Heart left ventricle (tissue), 16 donors: ENCODE measurements at regions not wholly inside any gene's neighbourhood (a gene's known extent, or its start where the extent isn't known, plus 50 kb on each side); places are given as distances from the start of the nearest gene placed in this dataset.

Experiments used
- ATAC-seq, 4 donors: fragments of 200-7000 bp; cut with Tn5 transposase; one replicate each; pipeline ENCODE4 v1.9.1; 2020 to 2022; ENCODE audit warnings: moderate library complexity in 4 of 4, mild to moderate bottlenecking in 3 of 4, moderate number of reproducible peaks in 1 of 4
- DNase-seq, 5 donors: peaks; one replicate each; pipeline ENCODE4 v3.0.0-alpha.2; 2020
- H3K27ac ChIP-seq, 12 donors: fragments of 200-600 bp; sonication (generic) in 4 of 12; one replicate each; pipeline versions ENCODE4 v1.5.0 to v1.8.0; 2016 to 2022; ENCODE audit warnings: mild to moderate bottlenecking in 2 of 12
- H3K27me3 ChIP-seq, 9 donors: fragments of 200-600 bp; sonication (generic) in 2 of 9; one replicate each; pipeline versions ENCODE4 v1.5.1 to v1.8.0; 2016 to 2022; ENCODE audit warnings: mild to moderate bottlenecking in 3 of 9
- H3K36me3 ChIP-seq, 9 donors: fragments of 200-600 bp; sonication (generic) in 2 of 9; one replicate each; pipeline versions ENCODE4 v1.5.0 to v1.8.0; 2018 to 2022; ENCODE audit warnings: mild to moderate bottlenecking in 2 of 9
- H3K4me1 ChIP-seq, 12 donors: fragments of 200-600 bp; sonication (generic) in 4 of 12; one replicate each; pipeline versions ENCODE4 v1.5.0 to v1.8.0; 2016 to 2022; ENCODE audit warnings: mild to moderate bottlenecking in 3 of 12
- H3K4me3 ChIP-seq, 12 donors: fragments of 200-600 bp; sonication (generic) in 4 of 12; one replicate each; pipeline versions ENCODE4 v1.5.0 to v1.8.0; 2017 to 2022; ENCODE audit warnings: mild to moderate bottlenecking in 9 of 12, moderate library complexity in 4 of 12
- H3K9me3 ChIP-seq, 12 donors: fragments of 200-600 bp; sonication (generic) in 4 of 12; one replicate each; pipeline versions ENCODE4 v1.5.0 to v1.8.0; 2016 to 2022; ENCODE audit warnings: mild to moderate bottlenecking in 1 of 12
- POLR2A ChIP-seq, 2 donors: fragments of 450-650 bp; IDR thresholded peaks; one replicate each; pipeline ENCODE4 v1.6.1; 2017; ENCODE audit warnings: antibody characterized with exemption in 2 of 2, mild to moderate bottlenecking in 2 of 2, moderate library complexity in 2 of 2
- WGBS, 4 donors: extraction: QIAGEN DNeasy Blood & Tissue Kit in 2 of 4; methylation state at CpG; one replicate each; pipeline versions ENCODE4 v1.1.5 to v1.1.7; 2013 to 2018; 5-methylcytosine and 5-hydroxymethylcytosine counted together
- intact Hi-C, 10 donors: fragments of 100-400 bp; cut with DNase I; formaldehyde crosslinking; loops; one replicate each; pipeline versions ENCODE4 v1.11.1 to v1.14.2; 2022
- TF ChIP-seq, protein P1 (sequence below), 12 donors: fragments of 200-600 bp; sonication (generic) in 4 of 12; IDR thresholded peaks; one replicate each; pipeline versions ENCODE4 v1.5.0 to v1.8.0; 2018 to 2022; ENCODE audit warnings: antibody characterized with exemption in 12 of 12, mild to moderate bottlenecking in 5 of 12
- donor health status: ischemic (EF 13 %, LVEDD 7.1; RV severe dilation, severe dysfunction).
- donor health status: healthy with polysubstance abuse.
- donor health status: DM: no; HTN: yes; CAD: no.
- donor health status: DM: no; HTN: no; CAD: no.
- donor health status: ischemic (EF 25% LVEDD 6.9; RV normal size, moderate dysfunction).
- donor health status: ischemic (EF 25% LVEDD 5.7; RV mildly dilated, moderate dysfunction).
- donor health status: healthy.
- donor health status: DM: yes; HTN: yes; CAD: no.
- donor health status: ischemic (EF 35%, LVEDD 5.7; RV mildly dilated, moderate dysfunction).
- donor health status: nonischemic (EF 11% LVEDD 7.7; RV severe dilation, severe dysfunction).
- donor health status: DM: yes; HTN: yes; CAD: no.
- donor health status: PGD.
- donor health status: ischemic (EF 29% LVEDD 5.4; RV normal size, mild dysfunction).
- donor health status: nonischemic (EF 23%, LVEDD 6.1; RV moderate dilation, normal function).

DNA sequence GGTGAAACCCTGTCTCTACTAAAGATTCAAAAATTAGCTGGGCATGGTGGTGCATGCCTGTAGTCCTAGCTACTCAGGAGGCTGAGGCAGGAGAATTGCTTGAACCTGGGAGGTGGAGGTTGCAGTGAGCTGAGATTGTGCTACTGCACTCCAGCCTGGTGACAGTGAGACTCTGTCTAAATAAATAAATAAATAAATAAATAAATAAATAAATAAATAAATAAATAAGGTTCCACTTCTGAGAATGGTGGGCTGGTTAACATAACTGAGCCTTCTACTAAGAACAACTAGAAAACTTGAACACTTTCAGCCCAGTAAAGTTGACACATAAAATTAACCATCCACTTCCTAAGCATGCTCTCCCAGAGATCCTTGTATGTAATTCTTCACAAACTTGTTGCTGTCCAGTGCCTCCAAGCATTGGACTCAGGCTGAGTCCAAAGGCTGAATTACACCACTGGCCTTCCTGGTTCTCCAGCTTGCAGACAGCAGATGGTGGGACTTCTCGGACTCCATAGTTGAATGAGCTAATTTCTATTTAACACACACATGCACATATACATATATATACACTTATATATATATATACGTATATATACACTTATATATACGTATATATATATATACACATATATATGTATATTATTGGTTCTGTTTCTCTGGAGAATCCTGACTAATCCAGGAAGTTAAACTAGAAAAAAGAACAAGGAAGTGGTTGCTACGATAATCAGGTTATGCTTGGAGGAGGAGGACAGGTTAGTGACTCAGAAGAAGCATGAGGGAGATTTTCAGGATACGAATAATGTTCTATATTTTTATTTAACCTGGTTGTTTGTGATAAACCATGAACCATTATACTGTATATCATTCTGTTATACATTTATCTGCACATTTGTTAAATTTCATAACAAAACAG, 348.8 kb downstream of the METTL4 start:
- ATAC-seq (no peak), DNase-seq (no peak)
- Histone ChIP-seq H3K27me3 (peaks cover 0 to 4% (median 0%) of the 10 kb centered on the region in 9 donors), H3K4me1 (no peaks in the 10 kb centered on the region), H3K36me3 (no peaks in the 10 kb centered on the region), H3K9me3 (no peaks in the 10 kb centered on the region), H3K4me3 (no peak overlapping the region), H3K27ac (no peak overlapping the region)
- TF ChIP-seq, protein P1, sequence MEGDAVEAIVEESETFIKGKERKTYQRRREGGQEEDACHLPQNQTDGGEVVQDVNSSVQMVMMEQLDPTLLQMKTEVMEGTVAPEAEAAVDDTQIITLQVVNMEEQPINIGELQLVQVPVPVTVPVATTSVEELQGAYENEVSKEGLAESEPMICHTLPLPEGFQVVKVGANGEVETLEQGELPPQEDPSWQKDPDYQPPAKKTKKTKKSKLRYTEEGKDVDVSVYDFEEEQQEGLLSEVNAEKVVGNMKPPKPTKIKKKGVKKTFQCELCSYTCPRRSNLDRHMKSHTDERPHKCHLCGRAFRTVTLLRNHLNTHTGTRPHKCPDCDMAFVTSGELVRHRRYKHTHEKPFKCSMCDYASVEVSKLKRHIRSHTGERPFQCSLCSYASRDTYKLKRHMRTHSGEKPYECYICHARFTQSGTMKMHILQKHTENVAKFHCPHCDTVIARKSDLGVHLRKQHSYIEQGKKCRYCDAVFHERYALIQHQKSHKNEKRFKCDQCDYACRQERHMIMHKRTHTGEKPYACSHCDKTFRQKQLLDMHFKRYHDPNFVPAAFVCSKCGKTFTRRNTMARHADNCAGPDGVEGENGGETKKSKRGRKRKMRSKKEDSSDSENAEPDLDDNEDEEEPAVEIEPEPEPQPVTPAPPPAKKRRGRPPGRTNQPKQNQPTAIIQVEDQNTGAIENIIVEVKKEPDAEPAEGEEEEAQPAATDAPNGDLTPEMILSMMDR (IDR thresholded peaks at IDR 0.05), result no peak
- TF ChIP-seq POLR2A (IDR thresholded peaks at IDR 0.05), result no peak
- intact Hi-C loops, result loop anchor here (2.0 to 10.0 kb wide), 8 partner anchors 115 to 1358 kb away; no protein-coding TSS in a partner anchor
- 77 to 88% (median 84%) methylated on average over 5 of the region's 5 CpGs for WGBS, 4 donors

DNA sequence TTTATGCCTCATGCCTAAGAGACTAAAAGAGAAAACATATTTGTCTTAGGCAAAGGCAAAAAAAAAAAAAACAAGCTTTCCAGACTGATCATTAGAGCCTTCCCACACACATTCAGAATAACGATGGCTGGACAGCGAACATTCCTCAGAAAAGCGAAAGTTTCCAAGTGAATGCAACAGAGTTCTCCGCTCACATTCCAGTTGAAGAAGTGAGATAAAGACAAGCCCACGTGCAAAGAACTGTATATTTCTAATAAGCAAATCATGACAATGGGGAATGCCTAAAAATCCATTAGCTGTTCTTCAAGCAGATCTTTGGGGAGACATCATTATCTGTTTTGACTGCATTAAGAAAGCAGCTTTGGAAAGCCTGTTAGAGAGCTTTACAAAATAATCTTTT, 347.9 kb downstream of the METTL4 start:
- peaks cover 0 to 4% (median 0%) of the 10 kb centered on the region in 9 donors for H3K27me3 ChIP-seq
- no peak for TF ChIP-seq POLR2A (IDR thresholded peaks at IDR 0.05)
- TF ChIP-seq, protein P1 (IDR thresholded peaks at IDR 0.05), result no peak
- no peaks in the 10 kb centered on the region for H3K4me1 ChIP-seq
- H3K4me3 ChIP-seq, result peak overlapping the region in 9 of 12 donors; percentile 16 to 43 (median 24)
- 34 to 43% (median 41%) methylated on average over 5 of the region's 5 CpGs for WGBS, 4 donors
- H3K27ac ChIP-seq, result no peak overlapping the region
- no peaks in the 10 kb centered on the region for H3K36me3 ChIP-seq
- no peak for DNase-seq
- intact Hi-C loops, result loop anchor here (2.0 to 10.0 kb wide), 8 partner anchors 116 to 1359 kb away; no protein-coding TSS in a partner anchor
- ATAC-seq, result no peak
- no peaks in the 10 kb centered on the region for H3K9me3 ChIP-seq

- Histone ChIP-seq H3K4me3 (peak overlapping the region in 9 of 12 donors; percentile 16 to 43 (median 24)), H3K27ac (no peak overlapping the region), H3K4me1 (no peaks in the 10 kb centered on the region), H3K36me3 (no peaks in the 10 kb centered on the region), H3K27me3 (peaks cover 0 to 4% (median 0%) of the 10 kb centered on the region in 9 donors), H3K9me3 (no peaks in the 10 kb centered on the region)
- peak in 1 of 5 donors; percentile 26 for DNase-seq
- 18 to 23% (median 20%) methylated on average over 2 of the region's 2 CpGs for WGBS, 4 donors
- ATAC-seq, result peak in 3 of 4 donors; percentile 45 to 70 (median 46)
- TF ChIP-seq, protein P1 (IDR thresholded peaks at IDR 0.05), result peak; percentile 32 to 68 (median 53)
- no peak for TF ChIP-seq POLR2A (IDR thresholded peaks at IDR 0.05)
- intact Hi-C loops, result loop anchor here (2.0 to 10.0 kb wide), 8 partner anchors 117 to 1359 kb away; no protein-coding TSS in a partner anchor
These were observed 347.5 kb downstream of the METTL4 start for GRCh38 chr18:2223849-2224248.

DNA sequence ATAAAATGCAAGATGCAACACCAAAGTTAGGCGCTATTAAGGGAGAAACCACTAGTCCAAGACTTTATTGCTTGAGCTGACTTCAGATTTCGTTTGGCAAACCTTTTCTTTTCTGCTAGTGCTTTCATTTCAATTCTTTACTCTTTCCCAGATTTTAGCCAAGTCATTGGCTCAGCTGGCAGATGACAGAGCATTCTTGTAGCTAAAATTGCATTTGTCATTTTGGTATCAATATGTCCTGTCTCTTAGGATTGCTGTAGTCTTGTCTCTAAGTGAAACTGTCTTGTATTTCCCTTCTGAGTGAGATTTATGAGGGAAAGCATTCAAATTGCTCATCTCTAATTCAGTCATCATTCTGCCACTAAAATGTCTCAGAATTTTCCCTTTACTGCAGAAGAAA, 335.1 kb downstream of the METTL4 start:
- peaks cover 0 to 30% (median 9%) of the 10 kb centered on the region in 9 donors for H3K27me3 ChIP-seq
- no peaks in the 10 kb centered on the region for H3K36me3 ChIP-seq
- TF ChIP-seq, protein P1 (IDR thresholded peaks at IDR 0.05), result no peak
- TF ChIP-seq POLR2A (IDR thresholded peaks at IDR 0.05), result no peak
- no peak overlapping the region for H3K27ac ChIP-seq
- H3K4me1 ChIP-seq, result no peaks in the 10 kb centered on the region
- WGBS, 4 donors, result 69 to 82% (median 76%) methylated on average over 2 of the region's 2 CpGs
- DNase-seq (no peak), ATAC-seq (no peak)
- H3K4me3 ChIP-seq, result no peak overlapping the region
- no peaks in the 10 kb centered on the region for H3K9me3 ChIP-seq
- intact Hi-C loops, result no loop called here
